K562 (cell line): ENCODE measurements at regions not wholly inside any gene's neighbourhood (a gene's known extent, or its start where the extent isn't known, plus 50 kb on each side); places are given as distances from the start of the nearest gene placed in this dataset.

Experiments
- ATAC-seq: fragments of 200-7000 bp; cut with Tn5 transposase; 3 replicates; pipeline ENCODE4 v1.9.1; 2020; ENCODE audit warnings: moderate library complexity
- BruUV-seq: library from RNA; stranded (reverse); fragments of 400-500 nt; replicated peaks from 2 replicates; lab custom pipeline; 2021; lab: Mats Ljungman, UMichigan
- CTCF ChIA-PET: fragments of 300-600 bp; formaldehyde crosslinking; extraction: SDS; loops from one replicate; lab custom pipeline; 2021; ENCODE audit warnings: low intra/inter-chr PET ratio; lab: Yijun Ruan, JAX
- POLR2A ChIA-PET: fragments of 300-600, 350-650 bp; sonication (Branson Sonifier 250); formaldehyde crosslinking; extraction: SDS; loops from one replicate; lab custom pipeline; 2021; ENCODE audit warnings: antibody characterized with exemption, inconsistent platforms; lab: Yijun Ruan, JAX
- DNase-seq, 4 experiments: peaks; one replicate each; pipeline versions ENCODE4 v3.0.0 to v3.0.0-alpha.2; 2011 to 2018; ENCODE audit warnings: low spot score in 3 of 4, mixed read lengths in 3 of 4; ENCODE audit errors: extremely low read depth in 1 of 4
- FAIRE-seq: peaks from 2 replicates; lab custom pipeline; 2011; peaks lifted over from hg19 to GRCh38; lab: Jason Lieb, UNC
- H2AFZ ChIP-seq: 2 replicates; pipeline ENCODE4 v1.6.0; 2011; ENCODE audit warnings: low read depth, low read length, control low read depth, inconsistent platforms
- H3K27ac ChIP-seq: fragments of 200-600 bp; 3 replicates; pipeline ENCODE4 v1.8.0; 2011; ENCODE audit warnings: low read depth, mild to moderate bottlenecking, control low read depth, inconsistent platforms, low read length, moderate library complexity, mixed read lengths; ENCODE audit errors: extremely low read depth
- H3K27me3 ChIP-seq, 2 experiments: fragments of 300-600 bp in 1 of 2; 2 replicates in 1 of 2; 3 replicates in 1 of 2; pipeline versions ENCODE4 v1.6.0 to v1.8.0; 2011; ENCODE audit warnings: inconsistent platforms in 2 of 2, low read length in 2 of 2, mild to moderate bottlenecking in 1 of 2, mixed read lengths in 1 of 2, moderate library complexity in 1 of 2; ENCODE audit not compliant: control insufficient read depth in 2 of 2, insufficient read depth in 2 of 2
- H3K36me3 ChIP-seq: fragments of 300-600 bp; 3 replicates; pipeline ENCODE4 v1.8.0; 2011; ENCODE audit warnings: mild to moderate bottlenecking, low read length, inconsistent platforms; ENCODE audit not compliant: control insufficient read depth, insufficient read depth
- H3K4me1 ChIP-seq, 2 experiments: fragments of 200-600 bp in 1 of 2; replicated peaks in 1 of 2; 2 replicates in 1 of 2; 3 replicates in 1 of 2; pipeline versions ENCODE4 v1.5.1 to v1.8.0; 2011; ENCODE audit warnings: inconsistent platforms in 2 of 2, low read length in 2 of 2, mild to moderate bottlenecking in 1 of 2, mixed read lengths in 1 of 2, moderate library complexity in 1 of 2; ENCODE audit not compliant: control insufficient read depth in 2 of 2, insufficient read depth in 2 of 2
- H3K4me2 ChIP-seq: 2 replicates; pipeline ENCODE4 v1.6.1; 2011; ENCODE audit warnings: low read length, control low read depth, inconsistent platforms, mixed read lengths; ENCODE audit not compliant: insufficient read depth
- H3K4me3 ChIP-seq: fragments of 200-600 bp; sonication (generic), shearing (Covaris generic); 2 replicates; pipeline ENCODE4 v1.5.1; 2016; ENCODE audit warnings: control low read depth, inconsistent platforms
- H3K79me2 ChIP-seq: fragments of 200-600 bp; 3 replicates; pipeline ENCODE4 v1.8.0; 2011; ENCODE audit warnings: low read length, inconsistent platforms; ENCODE audit not compliant: control insufficient read depth, insufficient read depth
- H3K9ac ChIP-seq, 2 experiments: 2 replicates each; pipeline versions ENCODE4 v1.6.0 to v1.6.1; 2011; ENCODE audit warnings: low read depth in 2 of 2, low read length in 2 of 2, control low read depth in 1 of 2, inconsistent platforms in 1 of 2, mild to moderate bottlenecking in 1 of 2, mixed read lengths in 1 of 2; ENCODE audit not compliant: insufficient read depth in 1 of 2
- H3K9me1 ChIP-seq: one replicate; pipeline ENCODE4 v1.6.0; 2011; ENCODE audit warnings: inconsistent platforms, mild to moderate bottlenecking, low read length, moderate library complexity; ENCODE audit not compliant: control insufficient read depth, insufficient read depth
- H3K9me3 ChIP-seq: replicated peaks from 2 replicates; pipeline ENCODE4 v1.5.1; 2011; ENCODE audit warnings: low read depth, low read length, inconsistent platforms; ENCODE audit not compliant: control insufficient read depth, insufficient read depth
- H4K20me1 ChIP-seq: replicated peaks from 2 replicates; pipeline ENCODE4 v1.6.1; 2011; ENCODE audit warnings: low read length, inconsistent platforms, mixed read lengths; ENCODE audit not compliant: control insufficient read depth, insufficient read depth
- DNMT1 ChIP-seq: fragments of 450-650 bp; IDR thresholded peaks from 2 replicates; pipeline ENCODE4 v1.6.1; 2016; ENCODE audit warnings: antibody characterized with exemption, mild to moderate bottlenecking
- FOSL1 ChIP-seq: fragments of 200-800 bp; sonication (Bioruptor generic); conservative IDR thresholded peaks from 2 replicates; pipeline ENCODE4 v1.6.1; 2016; ENCODE audit warnings: missing genetic modification characterization, missing compliant biosample characterization
- GTF2F1 ChIP-seq: IDR thresholded peaks from 2 replicates; pipeline ENCODE4 v1.6.1; 2011; ENCODE audit warnings: low read depth, low read length, improper control_type of control experiment
- ILF3 ChIP-seq: fragments of 450-650 bp; IDR thresholded peaks from 2 replicates; pipeline ENCODE4 v1.6.1; 2018; ENCODE audit warnings: antibody characterized with exemption, mild to moderate bottlenecking, moderate library complexity, borderline replicate concordance
- ZNF75A ChIP-seq: fragments of 450-650 bp; formaldehyde crosslinking; IDR thresholded peaks from 2 replicates; pipeline ENCODE4 v1.4.0; 2020; ENCODE audit warnings: mild to moderate bottlenecking
- ZSCAN32 ChIP-seq: fragments of 450-650 bp; formaldehyde crosslinking; IDR thresholded peaks from 2 replicates; pipeline ENCODE4 v1.4.0; 2020; ENCODE audit warnings: mild to moderate bottlenecking, moderate library complexity
- WGBS: fragments of 100-300 bp; shearing (Covaris generic); methylation state at CpG from one replicate; pipeline ENCODE4 v1.1.6; 2016; ENCODE audit warnings: low coverage, mixed read lengths; ENCODE audit not compliant: insufficient coverage; ENCODE audit errors: missing lambda C conversion rate; 5-methylcytosine and 5-hydroxymethylcytosine counted together
- in situ Hi-C: fragments of 300-500 bp; cut with MboI; formaldehyde crosslinking; loops from 4 replicates; pipeline ENCODE4 v1.15.0; 2018; ENCODE audit warnings: inconsistent platforms, mixed read lengths
- intact Hi-C: fragments of 100-400 bp; cut with micrococcal nuclease; formaldehyde crosslinking; loops from 2 replicates; pipeline ENCODE4 v1.14.2; 2022
- TF ChIP-seq, protein P1 (sequence below), 3 experiments: fragments of 200-800 bp in 1 of 3; sonication (Bioruptor generic) in 1 of 3; sonication (generic) in 1 of 3; formaldehyde crosslinking in 1 of 3; IDR thresholded peaks; 2 replicates each; pipeline versions ENCODE4 v1.6.1 to v1.8.0; 2016 to 2022; ENCODE audit warnings: mild to moderate bottlenecking in 2 of 3, missing compliant biosample characterization in 2 of 3, missing genetic modification characterization in 2 of 3, missing genetic modification reagents in 1 of 3
- TF ChIP-seq, protein P2 (sequence below): fragments of 450-650 bp; formaldehyde crosslinking; IDR thresholded peaks from 2 replicates; pipeline ENCODE4 v1.4.0; 2022; ENCODE audit warnings: missing genetic modification characterization
- TF ChIP-seq, protein P3 (sequence below): sonication (generic); formaldehyde crosslinking; IDR thresholded peaks from 2 replicates; pipeline ENCODE4 v1.5.0; 2020; ENCODE audit warnings: missing genetic modification reagents

DNA sequence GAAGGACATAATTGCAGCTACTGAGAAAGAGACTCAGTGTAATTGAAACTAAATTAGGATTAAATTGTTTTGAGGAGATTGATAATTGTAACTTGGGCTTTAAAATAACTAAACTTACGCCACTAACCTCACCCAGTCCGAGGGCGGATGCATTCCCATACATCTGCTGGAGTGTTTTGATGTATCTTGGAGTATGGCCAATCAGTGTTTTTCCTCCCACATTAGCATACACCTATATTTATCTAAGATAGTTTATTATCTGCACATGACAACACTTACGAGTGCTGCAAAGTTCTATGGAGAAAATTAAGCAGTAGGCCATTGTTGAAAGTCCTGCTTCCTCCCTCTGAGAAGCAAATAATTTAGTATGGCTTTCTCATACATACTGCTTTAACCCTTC lies 184.7 kb upstream of the PLEKHG7 start:
- intact Hi-C loops: no loop called here
- Histone ChIP-seq H3K4me2 (no peak overlapping the region), H2AFZ (no peak overlapping the region), H3K27ac (no peak overlapping the region), H3K9me3 (no peaks in the 10 kb centered on the region), H3K36me3 (no peaks in the 10 kb centered on the region), H3K27me3 (no peaks in the 10 kb centered on the region), H3K9ac (no peak overlapping the region), H3K4me3 (no peak overlapping the region), H3K79me2 (no peaks in the 10 kb centered on the region), H4K20me1 (no peaks in the 10 kb centered on the region), H3K4me1 (no peaks in the 10 kb centered on the region), H3K9me1 (no peaks in the 10 kb centered on the region)
- TF ChIP-seq, protein P1, sequence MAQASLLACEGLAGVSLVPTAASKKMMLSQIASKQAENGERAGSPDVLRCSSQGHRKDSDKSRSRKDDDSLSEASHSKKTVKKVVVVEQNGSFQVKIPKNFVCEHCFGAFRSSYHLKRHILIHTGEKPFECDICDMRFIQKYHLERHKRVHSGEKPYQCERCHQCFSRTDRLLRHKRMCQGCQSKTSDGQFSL (CRISPR knock-in tag; IDR thresholded peaks at IDR 0.05): no peak
- TF ChIP-seq, protein P1 (tag; IDR thresholded peaks at IDR 0.05): no peak
- TF ChIP-seq, protein P2, sequence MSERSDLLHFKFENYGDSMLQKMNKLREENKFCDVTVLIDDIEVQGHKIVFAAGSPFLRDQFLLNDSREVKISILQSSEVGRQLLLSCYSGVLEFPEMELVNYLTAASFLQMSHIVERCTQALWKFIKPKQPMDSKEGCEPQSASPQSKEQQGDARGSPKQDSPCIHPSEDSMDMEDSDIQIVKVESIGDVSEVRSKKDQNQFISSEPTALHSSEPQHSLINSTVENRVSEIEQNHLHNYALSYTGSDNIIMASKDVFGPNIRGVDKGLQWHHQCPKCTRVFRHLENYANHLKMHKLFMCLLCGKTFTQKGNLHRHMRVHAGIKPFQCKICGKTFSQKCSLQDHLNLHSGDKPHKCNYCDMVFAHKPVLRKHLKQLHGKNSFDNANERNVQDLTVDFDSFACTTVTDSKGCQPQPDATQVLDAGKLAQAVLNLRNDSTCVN (CRISPR knock-in tag): no peak
- TF ChIP-seq ILF3 (no peak), FOSL1 (tag) (no peak), DNMT1 (no peak), ZNF75A (CRISPR knock-in tag) (no peak), GTF2F1 (no peak), ZSCAN32 (CRISPR knock-in tag) (no peak)
- TF ChIP-seq, protein P3, sequence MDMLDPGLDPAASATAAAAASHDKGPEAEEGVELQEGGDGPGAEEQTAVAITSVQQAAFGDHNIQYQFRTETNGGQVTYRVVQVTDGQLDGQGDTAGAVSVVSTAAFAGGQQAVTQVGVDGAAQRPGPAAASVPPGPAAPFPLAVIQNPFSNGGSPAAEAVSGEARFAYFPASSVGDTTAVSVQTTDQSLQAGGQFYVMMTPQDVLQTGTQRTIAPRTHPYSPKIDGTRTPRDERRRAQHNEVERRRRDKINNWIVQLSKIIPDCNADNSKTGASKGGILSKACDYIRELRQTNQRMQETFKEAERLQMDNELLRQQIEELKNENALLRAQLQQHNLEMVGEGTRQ (CRISPR knock-in tag): no peak
- ChIA-PET POLR2A (interaction anchor here (1.1 kb wide), 1 partner anchor 14 kb away, joined by 3 read pairs; no protein-coding TSS in a partner anchor), CTCF (no interaction called here)
- BruUV-seq: no TSS peak
- WGBS: 49% methylated on average over 4 of the region's 4 CpGs
- DNase-seq (no peak), FAIRE-seq (no peak), ATAC-seq (no peak)
- in situ Hi-C loops: no loop called here
